ENCODE measurements at regions not wholly inside any gene's neighbourhood (a gene's known extent, or its start where the extent isn't known, plus 50 kb on each side); places are given as distances from the start of the nearest gene placed in this dataset.

GRCh38 chr11:134837887-134838232 lies 425.8 kb upstream of the B3GAT1 start:
- no peaks in the 10 kb centered on the region for H3K36me3 ChIP-seq (ENCODE audit: insufficient read depth, low read length)
- H3K4me3 ChIP-seq (ENCODE audit: low read depth, low read length, poor library complexity, severe bottlenecking), result no peak overlapping the region
- H3K79me2 ChIP-seq (ENCODE audit: insufficient read depth, low read length), result no peaks in the 10 kb centered on the region
- no peaks in the 10 kb centered on the region for H3F3A ChIP-seq (ENCODE audit: insufficient read depth, low read length)
- H3K9me2 ChIP-seq (ENCODE audit: low read depth, low read length), result no peaks in the 10 kb centered on the region
- no peak overlapping the region for H3K9ac ChIP-seq (ENCODE audit: low read length)
- H3K27me3 ChIP-seq (ENCODE audit: insufficient read depth, low read length), result no peaks in the 10 kb centered on the region
- H2AFZ ChIP-seq (ENCODE audit: low read length), result no peak overlapping the region
- no peak overlapping the region for H3K4me2 ChIP-seq (ENCODE audit: low read length)
- no peaks in the 10 kb centered on the region for H3K4me1 ChIP-seq (ENCODE audit: insufficient read depth, low read length, severe bottlenecking)
- no peaks in the 10 kb centered on the region for H3K9me3 ChIP-seq (ENCODE audit: low read length)
- TF ChIP-seq EZH2 (IDR thresholded peaks at IDR 0.05; ENCODE audit: borderline replicate concordance, low read length), result no peak
- TF ChIP-seq CTCF (IDR thresholded peaks at IDR 0.05; ENCODE audit: low read length), result no peak
- H4K20me1 ChIP-seq (ENCODE audit: insufficient read depth, low read length), result no peaks in the 10 kb centered on the region
- no peak overlapping the region for H3K27ac ChIP-seq (ENCODE audit: low read depth, low read length, poor library complexity, severe bottlenecking)

DNA sequence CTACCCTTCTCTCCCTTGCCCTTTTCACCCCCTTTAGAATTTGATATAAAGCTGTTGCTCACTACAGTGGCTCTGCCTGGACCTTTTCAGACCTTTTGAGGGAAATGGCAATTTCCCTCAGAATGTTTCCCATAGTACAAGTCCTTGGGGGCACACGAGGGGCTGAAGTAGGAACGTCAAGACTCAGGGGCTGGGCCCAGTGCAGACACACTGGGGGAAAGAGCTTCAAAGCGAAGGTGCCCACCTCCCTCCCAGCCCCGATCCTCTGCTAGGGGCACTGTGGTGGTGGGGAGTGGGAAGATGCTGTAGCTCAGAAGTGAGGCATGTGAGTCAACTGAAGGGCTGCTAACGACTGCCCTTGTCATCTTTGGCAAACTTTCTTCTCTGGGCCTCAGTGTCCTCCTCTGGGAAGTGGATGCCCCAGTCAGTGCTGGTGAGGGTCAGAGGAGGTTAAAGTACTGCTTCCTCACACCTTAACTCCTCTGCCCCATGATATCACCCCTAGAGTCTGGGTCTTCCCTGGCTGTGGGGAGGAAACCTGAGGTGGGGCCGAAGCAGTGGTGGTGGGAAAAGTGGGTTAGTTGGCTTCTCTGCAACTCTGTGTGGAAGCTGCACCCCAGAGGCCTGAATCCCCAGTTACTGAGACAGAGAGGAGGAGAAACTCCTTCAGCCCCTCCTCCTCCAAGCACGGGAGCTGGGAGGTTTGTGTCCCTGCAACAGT lies 425.3 kb upstream of the B3GAT1 start:
- no peaks in the 10 kb centered on the region for H3K27me3 ChIP-seq (ENCODE audit: insufficient read depth, low read length)
- no peak overlapping the region for H3K27ac ChIP-seq (ENCODE audit: low read depth, low read length, poor library complexity, severe bottlenecking)
- H3K9me3 ChIP-seq (ENCODE audit: low read length), result no peaks in the 10 kb centered on the region
- no peak overlapping the region for H2AFZ ChIP-seq (ENCODE audit: low read length)
- no peak overlapping the region for H3K4me2 ChIP-seq (ENCODE audit: low read length)
- no peaks in the 10 kb centered on the region for H3F3A ChIP-seq (ENCODE audit: insufficient read depth, low read length)
- no peaks in the 10 kb centered on the region for H3K4me1 ChIP-seq (ENCODE audit: insufficient read depth, low read length, severe bottlenecking)
- no peaks in the 10 kb centered on the region for H3K9me2 ChIP-seq (ENCODE audit: low read depth, low read length)
- no peaks in the 10 kb centered on the region for H4K20me1 ChIP-seq (ENCODE audit: insufficient read depth, low read length)
- H3K79me2 ChIP-seq (ENCODE audit: insufficient read depth, low read length), result no peaks in the 10 kb centered on the region
- H3K9ac ChIP-seq (ENCODE audit: low read length), result no peak overlapping the region
- no peak overlapping the region for H3K4me3 ChIP-seq (ENCODE audit: low read depth, low read length, poor library complexity, severe bottlenecking)
- no peaks in the 10 kb centered on the region for H3K36me3 ChIP-seq (ENCODE audit: insufficient read depth, low read length)
- TF ChIP-seq CTCF (IDR thresholded peaks at IDR 0.05; ENCODE audit: low read length) (no peak), EZH2 (IDR thresholded peaks at IDR 0.05; ENCODE audit: borderline replicate concordance, low read length) (no peak)

DNA sequence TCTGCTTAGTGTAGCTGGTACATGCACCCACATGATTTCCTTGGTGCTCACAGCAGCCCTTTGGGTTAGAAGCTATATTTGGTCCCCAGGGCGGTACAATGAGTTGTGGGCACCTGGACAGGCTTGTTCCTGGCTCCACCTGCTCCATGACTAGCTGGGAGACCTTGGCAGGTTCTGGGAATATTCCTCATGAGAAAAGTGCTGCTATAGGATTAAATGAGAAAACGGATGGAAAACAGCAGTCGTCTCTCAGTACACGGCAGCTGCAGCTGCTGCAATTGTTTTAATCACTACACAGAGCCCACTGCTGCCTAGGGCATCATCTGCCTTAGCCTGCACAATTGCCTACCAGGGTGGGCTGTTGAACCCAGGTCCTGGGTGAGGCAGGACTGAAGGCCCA lies 424.5 kb upstream of the B3GAT1 start:
- no peaks in the 10 kb centered on the region for H3K4me1 ChIP-seq (ENCODE audit: insufficient read depth, low read length, severe bottlenecking)
- no peaks in the 10 kb centered on the region for H4K20me1 ChIP-seq (ENCODE audit: insufficient read depth, low read length)
- no peak overlapping the region for H3K4me2 ChIP-seq (ENCODE audit: low read length)
- H2AFZ ChIP-seq (ENCODE audit: low read length), result no peak overlapping the region
- no peaks in the 10 kb centered on the region for H3K27me3 ChIP-seq (ENCODE audit: insufficient read depth, low read length)
- no peaks in the 10 kb centered on the region for H3F3A ChIP-seq (ENCODE audit: insufficient read depth, low read length)
- H3K9ac ChIP-seq (ENCODE audit: low read length), result no peak overlapping the region
- H3K27ac ChIP-seq (ENCODE audit: low read depth, low read length, poor library complexity, severe bottlenecking), result no peak overlapping the region
- TF ChIP-seq EZH2 (IDR thresholded peaks at IDR 0.05; ENCODE audit: borderline replicate concordance, low read length) (no peak), CTCF (IDR thresholded peaks at IDR 0.05; ENCODE audit: low read length) (no peak)
- no peak overlapping the region for H3K4me3 ChIP-seq (ENCODE audit: low read depth, low read length, poor library complexity, severe bottlenecking)
- no peaks in the 10 kb centered on the region for H3K36me3 ChIP-seq (ENCODE audit: insufficient read depth, low read length)
- H3K9me2 ChIP-seq (ENCODE audit: low read depth, low read length), result no peaks in the 10 kb centered on the region
- no peaks in the 10 kb centered on the region for H3K9me3 ChIP-seq (ENCODE audit: low read length)
- H3K79me2 ChIP-seq (ENCODE audit: insufficient read depth, low read length), result no peaks in the 10 kb centered on the region

Data from OCI-LY1 (cell line).